ENCODE measurements at regions not wholly inside any gene's neighbourhood (a gene's known extent, or its start where the extent isn't known, plus 50 kb on each side); places are given as distances from the start of the nearest gene placed in this dataset.

DNA sequence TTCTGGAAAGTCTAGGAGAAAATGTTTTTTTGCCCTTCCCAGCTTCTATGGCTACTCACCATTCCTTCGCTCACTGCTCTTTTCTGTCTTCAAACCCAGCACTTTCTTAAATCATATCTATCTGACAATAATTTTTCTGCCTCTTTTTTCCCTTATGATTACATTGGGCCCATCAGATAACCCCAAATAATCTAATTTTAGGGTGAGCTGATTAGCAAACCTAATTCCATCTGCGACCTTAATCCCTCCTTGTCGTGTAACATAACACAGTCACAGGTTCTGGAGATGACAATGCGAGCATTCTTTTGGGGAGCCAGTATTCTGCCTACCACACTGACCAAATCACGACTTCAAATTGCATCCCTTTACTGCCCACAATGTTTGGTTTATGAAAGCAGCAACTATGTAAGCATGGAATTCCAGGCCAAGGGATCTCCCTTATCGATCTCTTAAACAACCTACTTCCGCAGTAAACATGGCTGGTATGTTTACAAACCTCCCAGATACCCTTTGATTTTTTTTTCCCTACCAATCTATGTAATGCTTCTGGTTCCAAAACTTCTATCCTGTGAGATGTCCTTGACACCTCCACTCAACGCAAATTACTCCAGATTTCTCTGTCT lies 2122.2 kb downstream of the MAT2B start:
- TF ChIP-seq CTCF (IDR thresholded peaks at IDR 0.05) (no peak), POLR2A (IDR thresholded peaks at IDR 0.05) (no peak)
